Keratinocyte (primary cell): ENCODE measurements at regions not wholly inside any gene's neighbourhood (a gene's known extent, or its start where the extent isn't known, plus 50 kb on each side); places are given as distances from the start of the nearest gene placed in this dataset.
A peak's percentile ranks its signal among the peaks of the same experiment; 100 is the strongest.

Source experiments
- DNase-seq: peaks from one replicate; pipeline ENCODE4 v3.0.0-alpha.2; 2011; ENCODE audit warnings: low read depth, missing footprints, low spot score
- FAIRE-seq: peaks from 2 replicates; lab custom pipeline; 2011; peaks lifted over from hg19 to GRCh38; lab: Jason Lieb, UNC
- H2AFZ ChIP-seq: 2 replicates; pipeline ENCODE4 v1.6.0; 2012; ENCODE audit warnings: low read length, control low read depth, inconsistent platforms; ENCODE audit not compliant: control insufficient read depth
- H3K27ac ChIP-seq: 2 replicates; pipeline ENCODE4 v1.5.1; 2011; ENCODE audit warnings: low read length; ENCODE audit not compliant: control insufficient read depth, insufficient read depth
- H3K27me3 ChIP-seq: 3 replicates; pipeline ENCODE4 v1.6.0; 2011; ENCODE audit warnings: low read length; ENCODE audit not compliant: control insufficient read depth, insufficient read depth; ENCODE audit errors: extremely low read depth
- H3K36me3 ChIP-seq, 2 experiments: 2 replicates in 1 of 2; 3 replicates in 1 of 2; pipeline ENCODE4 v1.5.1; 2011; ENCODE audit warnings: low read length in 2 of 2, mild to moderate bottlenecking in 1 of 2; ENCODE audit not compliant: control insufficient read depth in 2 of 2, insufficient read depth in 2 of 2; ENCODE audit errors: extremely low read depth in 1 of 2
- H3K4me1 ChIP-seq: 3 replicates; pipeline ENCODE4 v1.5.1; 2011; ENCODE audit warnings: low read length; ENCODE audit not compliant: control insufficient read depth, insufficient read depth; ENCODE audit errors: extremely low read depth
- H3K4me2 ChIP-seq: 3 replicates; pipeline ENCODE4 v1.6.0; 2011; ENCODE audit warnings: low read depth, low read length; ENCODE audit not compliant: control insufficient read depth, insufficient read depth; ENCODE audit errors: extremely low read depth
- H3K4me3 ChIP-seq, 3 experiments: fragments of 200-600 bp in 1 of 3; sonication (generic) in 1 of 3; 2 replicates in 2 of 3; 3 replicates in 1 of 3; pipeline ENCODE4 v1.5.1; 2011 to 2016; ENCODE audit warnings: low read length in 3 of 3, mild to moderate bottlenecking in 3 of 3, control low read depth in 2 of 3, inconsistent platforms in 1 of 3, low read depth in 1 of 3, mixed read lengths in 1 of 3, mixed run types in 1 of 3, moderate library complexity in 1 of 3; ENCODE audit not compliant: control insufficient read depth in 2 of 3, insufficient read depth in 2 of 3; ENCODE audit errors: extremely low read depth in 1 of 3
- H3K79me2 ChIP-seq: 2 replicates; pipeline ENCODE4 v1.6.0; 2012; ENCODE audit warnings: low read length; ENCODE audit not compliant: control insufficient read depth, insufficient read depth
- H3K9ac ChIP-seq: 3 replicates; pipeline ENCODE4 v1.6.0; 2011; ENCODE audit warnings: low read length; ENCODE audit not compliant: control insufficient read depth, insufficient read depth; ENCODE audit errors: extremely low read depth
- H3K9me1 ChIP-seq: 3 replicates; pipeline ENCODE4 v1.6.0; 2011; ENCODE audit warnings: low read length; ENCODE audit not compliant: control insufficient read depth, insufficient read depth; ENCODE audit errors: extremely low read depth
- H3K9me3 ChIP-seq: 2 replicates; pipeline ENCODE4 v1.5.1; 2012; ENCODE audit warnings: low read depth, low read length; ENCODE audit not compliant: control insufficient read depth
- H4K20me1 ChIP-seq: 3 replicates; pipeline ENCODE4 v1.6.0; 2011; ENCODE audit warnings: low read length; ENCODE audit not compliant: control insufficient read depth, insufficient read depth; ENCODE audit errors: extremely low read depth
- CTCF ChIP-seq, 3 experiments: IDR thresholded peaks in 1 of 3; conservative IDR thresholded peaks in 1 of 3; optimal IDR thresholded peaks in 1 of 3; 2 replicates in 2 of 3; 3 replicates in 1 of 3; pipeline versions ENCODE3 to v1.5.1; 2011; ENCODE audit warnings: low read length in 3 of 3, mild to moderate bottlenecking in 3 of 3, moderate library complexity in 2 of 3, control low read depth in 1 of 3, inconsistent platforms in 1 of 3; ENCODE audit not compliant: insufficient read depth in 2 of 3; ENCODE audit errors: extremely low read depth in 1 of 3
- EZH2 ChIP-seq: IDR thresholded peaks from one replicate; pipeline ENCODE4 v1.6.1; 2012; ENCODE audit warnings: inconsistent platforms, mild to moderate bottlenecking, low read length, moderate library complexity
- dilution Hi-C: fragments of 300-500 bp; cut with MboI; formaldehyde crosslinking; loops from one replicate; pipeline ENCODE4 v1.7.0; 2020; ENCODE audit warnings: low sequenced_read_pairs; ENCODE audit not compliant: extremely low pct_ligation_motif_present

GRCh38 chr7:26600411-26600810 is 264.0 kb downstream of the SKAP2 start:
- H2AFZ ChIP-seq = no peak overlapping the region
- no peak overlapping the region for H3K4me2 ChIP-seq
- no peaks in the 10 kb centered on the region for H3K79me2 ChIP-seq
- DNase-seq (no peak), FAIRE-seq (no peak)
- TF ChIP-seq CTCF (optimal IDR thresholded peaks at IDR 0.05 in 1 of 3, IDR thresholded peaks at IDR 0.05 in 1 of 3, conservative IDR thresholded peaks at IDR 0.05 in 1 of 3; ENCODE audit: extremely low read depth in 1 of 3, insufficient read depth in 2 of 3, low read length in 3 of 3) = no peak
- TF ChIP-seq EZH2 = no peak
- peaks cover 10% of the 10 kb centered on the region for H3K4me1 ChIP-seq
- H3K27me3 ChIP-seq = no peaks in the 10 kb centered on the region
- H3K9me1 ChIP-seq = no peaks in the 10 kb centered on the region
- H3K9ac ChIP-seq = no peak overlapping the region
- H3K27ac ChIP-seq = no peak overlapping the region
- no peaks in the 10 kb centered on the region for H3K36me3 ChIP-seq
- H4K20me1 ChIP-seq = no peaks in the 10 kb centered on the region
- dilution Hi-C loops = no loop called here
- H3K9me3 ChIP-seq = no peaks in the 10 kb centered on the region
- no peak overlapping the region for H3K4me3 ChIP-seq

DNA sequence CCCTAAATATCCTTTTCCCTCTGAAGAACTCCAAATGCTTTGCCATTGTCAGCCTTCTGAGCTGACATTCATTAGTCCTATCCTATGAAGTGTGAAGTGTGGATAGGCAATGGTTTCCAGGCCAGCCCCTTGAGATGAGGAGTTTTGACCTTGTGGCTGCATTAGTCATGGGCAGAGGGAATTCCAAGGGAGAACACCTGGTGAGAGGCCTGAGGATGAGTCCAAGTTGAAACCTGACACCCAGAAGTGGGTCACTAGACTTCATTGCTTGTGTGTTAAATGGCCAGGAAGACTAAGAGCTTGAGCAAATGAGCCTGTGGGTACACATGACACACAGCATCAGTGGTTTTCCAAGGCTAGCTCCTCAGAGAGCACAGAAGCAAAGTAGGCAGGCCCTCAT is 260.8 kb downstream of the SKAP2 start:
- H3K9me3 ChIP-seq = no peaks in the 10 kb centered on the region

DNA sequence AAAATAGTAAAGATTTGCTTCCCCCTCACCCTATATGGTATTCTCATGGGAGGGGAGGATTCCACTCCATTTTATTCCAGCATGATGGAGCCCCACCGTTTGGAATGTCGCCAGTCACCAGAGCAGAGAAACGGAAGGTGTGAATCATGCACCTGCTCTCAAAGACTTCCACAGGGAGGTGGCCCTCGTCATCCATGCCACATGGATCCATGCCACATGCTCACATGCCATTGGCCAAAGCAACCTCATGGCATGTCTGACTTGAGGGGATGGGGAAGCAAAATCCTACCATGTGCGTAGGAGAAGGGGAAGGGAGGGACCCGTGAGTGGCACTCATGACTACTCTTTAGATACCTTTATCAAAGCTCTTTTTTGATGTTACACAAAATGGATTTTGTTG is 256.0 kb downstream of the SKAP2 start:
- Histone ChIP-seq H3K27ac (no peak overlapping the region), H3K4me2 (no peak overlapping the region), H2AFZ (no peak overlapping the region), H3K36me3 (no peaks in the 10 kb centered on the region), H3K9me1 (no peaks in the 10 kb centered on the region), H3K79me2 (no peaks in the 10 kb centered on the region), H3K27me3 (no peaks in the 10 kb centered on the region), H3K4me3 (no peak overlapping the region), H3K9me3 (no peaks in the 10 kb centered on the region), H4K20me1 (no peaks in the 10 kb centered on the region), H3K4me1 (peaks cover 10% of the 10 kb centered on the region), H3K9ac (no peak overlapping the region)
- TF ChIP-seq EZH2 (no peak), CTCF (optimal IDR thresholded peaks at IDR 0.05 in 1 of 3, IDR thresholded peaks at IDR 0.05 in 1 of 3, conservative IDR thresholded peaks at IDR 0.05 in 1 of 3; ENCODE audit: extremely low read depth in 1 of 3, insufficient read depth in 2 of 3, low read length in 3 of 3) (no peak)
- DNase-seq = no peak
- FAIRE-seq = no peak
- dilution Hi-C loops = no loop called here

More for the DNA sequence above, 260.8 kb downstream of the SKAP2 start:
- H3K79me2 ChIP-seq = no peaks in the 10 kb centered on the region
- no peak overlapping the region for H2AFZ ChIP-seq
- DNase-seq (peak; percentile 68), FAIRE-seq (peak; percentile 90)
- TF ChIP-seq EZH2 = no peak
- no peak overlapping the region for H3K27ac ChIP-seq
- H3K9ac ChIP-seq = no peak overlapping the region
- H3K4me2 ChIP-seq = no peak overlapping the region
- H3K4me3 ChIP-seq = no peak overlapping the region
- H3K4me1 ChIP-seq = peaks cover 10% of the 10 kb centered on the region
- no peaks in the 10 kb centered on the region for H3K27me3 ChIP-seq
- dilution Hi-C loops = no loop called here
- H3K9me1 ChIP-seq = no peaks in the 10 kb centered on the region
- no peaks in the 10 kb centered on the region for H4K20me1 ChIP-seq
- H3K36me3 ChIP-seq = no peaks in the 10 kb centered on the region
